Activated naive CD4-positive, alpha-beta T cell treated with anti-CD3 and anti-CD28 coated beads for 36 hours (primary cell): ENCODE measurements at regions not wholly inside any gene's neighbourhood (a gene's known extent, or its start where the extent isn't known, plus 50 kb on each side); places are given as distances from the start of the nearest gene placed in this dataset.

Experiments used
- CTCF ChIA-PET: fragments of 350-600 bp; sonication (Branson Sonifier 250); formaldehyde crosslinking; loops from one replicate; lab custom pipeline; 2021; ENCODE audit warnings: antibody characterized with exemption; lab: Charles Lee
- DNase-seq: peaks from one replicate; pipeline ENCODE4 v3.0.0-alpha.2; 2020
- H3K27ac Mint-ChIP-seq: one replicate; pipeline ENCODE4 v1.8.0; 2021; ENCODE audit warnings: mild to moderate bottlenecking, mixed read lengths
- H3K27me3 Mint-ChIP-seq: one replicate; pipeline ENCODE4 v1.8.0; 2021; ENCODE audit warnings: low read depth, mixed read lengths
- H3K36me3 Mint-ChIP-seq: one replicate; pipeline ENCODE4 v1.8.0; 2021; ENCODE audit warnings: low read depth, mixed read lengths
- H3K4me1 Mint-ChIP-seq: one replicate; pipeline ENCODE4 v1.8.0; 2021; ENCODE audit warnings: low read depth, mixed read lengths
- H3K4me3 Mint-ChIP-seq: one replicate; pipeline ENCODE4 v1.8.0; 2021; ENCODE audit warnings: mild to moderate bottlenecking, moderate library complexity, mixed read lengths
- H3K9me3 Mint-ChIP-seq: one replicate; pipeline ENCODE4 v1.8.0; 2021; ENCODE audit warnings: mixed read lengths
- intact Hi-C: fragments of 100-400 bp; cut with micrococcal nuclease; formaldehyde crosslinking; loops from one replicate; pipeline ENCODE4 v1.15.1; 2023

GRCh38 chrX:78534221-78534620 lies 124.9 kb downstream of the RTL3 start:
- H3K36me3 Mint-ChIP-seq, result no peaks in the 10 kb centered on the region
- H3K27me3 Mint-ChIP-seq, result no peaks in the 10 kb centered on the region
- intact Hi-C loops, result no loop called here
- peaks cover 5% of the 10 kb centered on the region for H3K4me1 Mint-ChIP-seq
- CTCF ChIA-PET, result no interaction called here
- no peak for DNase-seq
- H3K27ac Mint-ChIP-seq, result no peak overlapping the region
- H3K9me3 Mint-ChIP-seq, result no peaks in the 10 kb centered on the region
- no peak overlapping the region for H3K4me3 Mint-ChIP-seq

- Mint-ChIP-seq H3K36me3 (no peaks in the 10 kb centered on the region), H3K4me3 (no peak overlapping the region), H3K27ac (no peak overlapping the region), H3K27me3 (no peaks in the 10 kb centered on the region), H3K4me1 (peaks cover 13% of the 10 kb centered on the region), H3K9me3 (no peaks in the 10 kb centered on the region)
- intact Hi-C loops, result no loop called here
- DNase-seq, result no peak
- CTCF ChIA-PET, result no interaction called here
These were observed 126.8 kb downstream of the RTL3 start for GRCh38 chrX:78532363-78532762.

DNA sequence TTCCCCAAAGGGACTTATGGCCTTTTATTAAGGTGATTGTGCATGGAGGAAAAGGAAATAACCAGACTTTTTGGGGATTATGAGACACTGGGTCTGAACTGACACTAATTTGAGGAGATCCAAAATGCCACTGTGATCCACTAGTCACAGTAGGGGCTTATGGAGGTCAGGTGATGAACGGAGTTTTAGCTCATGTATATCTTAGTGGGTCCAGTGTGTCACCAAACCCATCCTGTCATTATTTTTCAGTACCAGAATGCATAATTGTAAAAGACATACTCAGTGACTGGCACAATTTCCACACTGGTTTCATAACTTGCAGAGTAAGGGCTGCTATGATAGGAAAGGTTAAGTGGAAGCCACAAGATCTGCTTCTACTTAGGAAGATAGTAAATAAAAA lies 131.3 kb downstream of the RTL3 start:
- no peak for DNase-seq
- Mint-ChIP-seq H3K4me3 (no peak overlapping the region), H3K36me3 (peaks cover 1% of the 10 kb centered on the region), H3K4me1 (peaks cover 16% of the 10 kb centered on the region), H3K27ac (no peak overlapping the region), H3K27me3 (no peaks in the 10 kb centered on the region), H3K9me3 (no peaks in the 10 kb centered on the region)
- intact Hi-C loops, result loop anchor here (1.0 kb wide), 1 partner anchor 11 kb away; no protein-coding TSS in a partner anchor
- CTCF ChIA-PET, result no interaction called here

GRCh38 chrX:78527263-78527662 lies 131.9 kb downstream of the RTL3 start:
- peak; percentile 32 for DNase-seq
- Mint-ChIP-seq H3K27me3 (no peaks in the 10 kb centered on the region), H3K4me1 (peaks cover 13% of the 10 kb centered on the region), H3K4me3 (no peak overlapping the region), H3K27ac (peak overlapping the region; percentile 50), H3K9me3 (no peaks in the 10 kb centered on the region), H3K36me3 (peaks cover 1% of the 10 kb centered on the region)
- CTCF ChIA-PET, result no interaction called here
- intact Hi-C loops, result loop anchor here (1.0 kb wide), 1 partner anchor 10 kb away; no protein-coding TSS in a partner anchor

DNA sequence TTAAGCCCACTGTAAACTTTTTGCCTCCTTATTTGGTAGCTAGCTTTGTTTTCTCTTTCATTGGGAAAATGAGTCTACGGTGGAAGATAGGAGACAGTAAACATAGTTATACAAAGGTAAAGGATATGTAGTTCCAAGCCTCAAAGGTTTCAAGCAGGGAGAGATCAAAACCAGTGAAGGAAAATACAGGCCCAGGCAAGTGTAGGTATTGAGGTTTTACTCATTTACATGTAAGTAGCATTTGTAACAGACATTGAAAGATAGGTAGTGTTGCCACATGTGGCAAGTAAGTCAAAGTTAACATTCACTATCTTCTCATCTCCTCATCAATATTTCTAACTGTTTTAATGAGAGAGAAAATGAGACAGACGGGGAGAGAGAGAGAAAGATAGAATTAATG lies 136.5 kb downstream of the RTL3 start:
- Mint-ChIP-seq H3K27ac (no peak overlapping the region), H3K4me3 (no peak overlapping the region), H3K4me1 (peaks cover 16% of the 10 kb centered on the region), H3K27me3 (no peaks in the 10 kb centered on the region), H3K36me3 (peaks cover 1% of the 10 kb centered on the region), H3K9me3 (no peaks in the 10 kb centered on the region)
- DNase-seq, result no peak
- CTCF ChIA-PET, result no interaction called here
- intact Hi-C loops, result no loop called here

DNA sequence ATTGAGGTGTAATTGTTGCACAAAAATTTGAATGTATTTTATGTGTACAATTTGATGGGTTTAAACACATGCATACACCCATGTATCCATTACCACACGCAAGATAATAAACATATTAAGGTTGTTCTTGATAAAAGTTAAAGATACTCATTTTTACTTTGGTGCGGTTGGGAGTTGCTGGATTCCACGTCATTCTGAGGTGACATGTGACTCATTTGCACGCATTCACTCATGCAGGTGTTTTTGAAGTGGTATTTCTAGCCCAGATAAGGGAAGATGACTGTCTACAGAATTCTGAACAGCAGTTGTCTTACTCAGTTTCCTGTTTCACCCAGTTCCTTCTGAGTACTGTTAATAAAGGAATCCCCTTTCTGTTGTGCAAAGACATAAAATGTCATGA lies 142.0 kb downstream of the RTL3 start:
- no peaks in the 10 kb centered on the region for H3K27me3 Mint-ChIP-seq
- H3K4me1 Mint-ChIP-seq, result peaks cover 40% of the 10 kb centered on the region

GRCh38 chrX:78514852-78515251 lies 144.3 kb downstream of the RTL3 start:
- no peak overlapping the region for H3K4me3 Mint-ChIP-seq
- peaks cover 40% of the 10 kb centered on the region for H3K4me1 Mint-ChIP-seq
- peak overlapping the region; percentile 57 for H3K27ac Mint-ChIP-seq
- intact Hi-C loops, result loop anchor here (1.0 to 5.0 kb wide), 11 partner anchors 138 to 852 kb away; partner anchors contain the start of genes COX7B, ITM2A, MAGT1 and TAF9B
- peaks cover 4% of the 10 kb centered on the region for H3K9me3 Mint-ChIP-seq
- no peaks in the 10 kb centered on the region for H3K27me3 Mint-ChIP-seq
- peak; percentile 9 for DNase-seq
- H3K36me3 Mint-ChIP-seq, result no peaks in the 10 kb centered on the region
- CTCF ChIA-PET, result interaction anchor here (0.7 kb wide), 1 partner anchor 879 kb away, joined by 3 read pairs; no protein-coding TSS in a partner anchor

More for the DNA sequence above, 142.0 kb downstream of the RTL3 start:
- peak; percentile 76 for DNase-seq
- Mint-ChIP-seq H3K36me3 (no peaks in the 10 kb centered on the region), H3K4me3 (no peak overlapping the region), H3K27ac (peak overlapping the region; percentile 86), H3K9me3 (no peaks in the 10 kb centered on the region)
- CTCF ChIA-PET, result no interaction called here
- intact Hi-C loops, result loop anchor here (1.0 to 5.0 kb wide), 16 partner anchors 10 to 1514 kb away; partner anchors contain the start of genes ATP7A, COX7B, ITM2A and MAGT1

- no peaks in the 10 kb centered on the region for H3K27me3 Mint-ChIP-seq
- peak overlapping the region; percentile 19 for H3K27ac Mint-ChIP-seq
- CTCF ChIA-PET, result interaction anchor here (0.7 kb wide), 1 partner anchor 879 kb away, joined by 3 read pairs; no protein-coding TSS in a partner anchor
- peaks cover 9% of the 10 kb centered on the region for H3K9me3 Mint-ChIP-seq
- H3K4me3 Mint-ChIP-seq, result no peak overlapping the region
- peaks cover 40% of the 10 kb centered on the region for H3K4me1 Mint-ChIP-seq
- H3K36me3 Mint-ChIP-seq, result peaks cover 3% of the 10 kb centered on the region
- DNase-seq, result no peak
- intact Hi-C loops, result loop anchor here (2.0 kb wide), 2 partner anchors 137 to 375 kb away; partner anchors contain the start of gene TAF9B
These were observed 145.0 kb downstream of the RTL3 start for GRCh38 chrX:78513971-78514738.

DNA sequence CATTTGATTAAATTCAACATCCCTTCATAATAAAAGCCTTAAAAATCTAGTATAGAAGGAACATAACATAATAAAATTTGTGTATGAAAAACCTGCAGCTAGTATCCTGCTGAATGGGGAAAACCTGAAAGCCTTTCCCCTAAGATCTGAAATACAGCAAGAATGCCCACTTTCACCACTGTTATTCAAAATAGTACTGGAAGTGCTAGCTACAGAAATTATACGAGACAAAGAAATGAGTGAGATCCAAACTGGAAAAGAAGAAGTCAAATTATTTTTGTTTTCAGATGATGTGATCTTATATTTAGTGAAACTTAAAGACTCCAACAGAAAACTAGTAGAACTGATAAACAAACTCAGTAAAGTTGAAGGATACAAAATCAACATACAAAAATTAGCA lies 152.9 kb downstream of the RTL3 start:
- intact Hi-C loops, result no loop called here
- Mint-ChIP-seq H3K27ac (no peak overlapping the region), H3K4me1 (peaks cover 4% of the 10 kb centered on the region), H3K4me3 (no peak overlapping the region), H3K9me3 (peaks cover 13% of the 10 kb centered on the region), H3K27me3 (no peaks in the 10 kb centered on the region), H3K36me3 (peaks cover 6% of the 10 kb centered on the region)
- DNase-seq, result no peak
- CTCF ChIA-PET, result no interaction called here

DNA sequence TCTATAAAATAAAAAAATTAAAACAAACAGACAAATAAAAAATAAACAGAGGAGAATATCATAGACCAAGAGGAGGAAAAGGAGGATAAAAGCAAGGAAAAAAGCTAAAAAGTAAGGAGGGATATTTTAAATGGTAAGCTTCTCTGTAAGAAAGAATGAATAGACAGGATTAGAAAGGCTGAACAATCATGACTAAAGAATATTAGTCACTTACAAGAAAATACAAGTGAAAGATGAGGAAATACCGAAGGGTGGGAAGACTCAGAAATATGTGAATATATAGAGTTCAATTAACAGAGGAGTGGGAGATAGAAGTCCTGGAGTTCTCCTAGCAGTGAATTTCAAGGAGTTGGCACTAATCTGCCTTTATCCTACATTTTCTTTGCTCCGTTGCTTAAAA lies 162.6 kb downstream of the RTL3 start:
- Mint-ChIP-seq H3K27ac (no peak overlapping the region), H3K4me3 (no peak overlapping the region), H3K4me1 (peaks cover 4% of the 10 kb centered on the region), H3K36me3 (no peaks in the 10 kb centered on the region), H3K27me3 (no peaks in the 10 kb centered on the region), H3K9me3 (no peaks in the 10 kb centered on the region)
- intact Hi-C loops, result no loop called here
- DNase-seq, result no peak
- CTCF ChIA-PET, result no interaction called here

DNA sequence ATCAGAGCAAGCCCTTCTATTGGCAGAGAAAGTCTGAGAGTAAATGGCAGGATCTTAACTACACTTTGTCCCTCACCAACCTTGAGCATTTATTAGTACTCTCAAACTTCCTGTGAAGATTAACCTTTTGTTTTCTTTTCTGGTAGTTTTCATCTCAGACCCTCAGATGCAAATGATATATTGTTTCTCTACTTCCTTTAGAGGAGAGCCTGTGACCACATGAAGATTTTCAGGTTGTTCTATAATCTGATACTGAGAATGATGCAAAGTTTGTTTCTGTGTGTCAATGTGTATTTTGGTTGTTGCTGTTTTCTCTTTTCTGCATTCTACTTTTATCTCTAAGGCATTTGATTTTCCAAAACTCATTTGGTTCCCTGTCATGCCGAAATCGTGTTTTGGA lies 165.8 kb upstream of the CYSLTR1 start:
- Mint-ChIP-seq H3K9me3 (no peaks in the 10 kb centered on the region), H3K36me3 (no peaks in the 10 kb centered on the region), H3K27me3 (no peaks in the 10 kb centered on the region), H3K27ac (no peak overlapping the region), H3K4me1 (peaks cover 4% of the 10 kb centered on the region), H3K4me3 (no peak overlapping the region)
- no peak for DNase-seq
- CTCF ChIA-PET, result no interaction called here
- intact Hi-C loops, result no loop called here

DNA sequence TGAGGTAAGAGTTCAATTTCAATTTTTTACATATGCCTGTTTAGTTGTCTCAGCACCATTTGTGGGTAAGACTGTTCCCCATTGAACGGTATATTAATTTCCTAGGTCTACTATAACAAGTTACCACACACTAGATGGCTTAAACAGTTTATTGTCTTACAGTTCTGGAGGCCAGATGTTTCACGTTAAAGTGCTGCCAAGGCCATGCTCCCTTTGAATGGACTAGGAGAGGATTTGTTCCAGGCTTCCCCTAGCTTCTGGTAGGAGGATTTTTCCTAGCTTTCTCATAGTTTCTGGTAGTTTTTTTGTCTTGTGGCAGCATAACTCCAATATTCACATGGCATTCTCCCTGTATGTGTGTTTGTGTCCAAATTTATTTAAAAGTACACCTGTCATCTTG lies 149.3 kb upstream of the CYSLTR1 start:
- H3K27me3 Mint-ChIP-seq, result no peaks in the 10 kb centered on the region
- H3K9me3 Mint-ChIP-seq, result peaks cover 5% of the 10 kb centered on the region
- no peak for DNase-seq
- H3K27ac Mint-ChIP-seq, result no peak overlapping the region
- no peak overlapping the region for H3K4me3 Mint-ChIP-seq
- no peaks in the 10 kb centered on the region for H3K36me3 Mint-ChIP-seq
- CTCF ChIA-PET, result no interaction called here
- no peaks in the 10 kb centered on the region for H3K4me1 Mint-ChIP-seq
- intact Hi-C loops, result no loop called here

GRCh38 chrX:78456909-78457308 lies 129.5 kb upstream of the CYSLTR1 start:
- peaks cover 6% of the 10 kb centered on the region for H3K9me3 Mint-ChIP-seq
- intact Hi-C loops, result no loop called here
- no peaks in the 10 kb centered on the region for H3K27me3 Mint-ChIP-seq
- H3K36me3 Mint-ChIP-seq, result no peaks in the 10 kb centered on the region
- DNase-seq, result no peak
- no peak overlapping the region for H3K4me3 Mint-ChIP-seq
- no peaks in the 10 kb centered on the region for H3K4me1 Mint-ChIP-seq
- H3K27ac Mint-ChIP-seq, result no peak overlapping the region
- CTCF ChIA-PET, result no interaction called here
